SK-N-DZ (cell line): ENCODE measurements at regions not wholly inside any gene's neighbourhood (a gene's known extent, or its start where the extent isn't known, plus 50 kb on each side); places are given as distances from the start of the nearest gene placed in this dataset.
"Not testable (repeated sequence)": the region's sequence is repeated elsewhere in the genome, so short reads cannot be mapped to it uniquely, and the experiment has no call there.

ENCODE experiments used
- DNase-seq: peaks from one replicate; pipeline ENCODE4 v3.0.0-alpha.2; 2015; ENCODE audit warnings: low spot score

- no peak for DNase-seq
Measured at GRCh38 chr2:234409590-234409989, 87.3 kb downstream of the ARL4C start.

DNA sequence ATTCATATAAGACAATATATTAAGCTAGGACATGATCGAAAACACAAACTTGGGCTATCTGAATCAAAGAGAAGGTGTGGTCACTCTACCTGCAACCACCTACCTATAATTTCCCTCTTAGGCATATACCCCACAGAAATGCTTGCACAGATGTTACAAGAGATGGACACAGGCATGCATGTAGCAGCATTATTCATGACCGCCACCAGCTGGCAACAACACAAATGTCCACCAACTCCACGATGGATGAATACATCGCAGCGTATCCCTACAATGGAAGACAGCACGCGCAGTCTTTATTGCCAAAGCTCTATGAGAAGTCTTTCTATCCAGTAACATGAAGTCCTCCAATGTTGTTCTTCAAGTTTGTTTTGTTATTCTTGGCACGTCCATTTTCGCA, 90.8 kb downstream of the ARL4C start:
- DNase-seq = peak; percentile 22

GRCh38 chr2:234405462-234405861, 91.4 kb downstream of the ARL4C start:
- no peak for DNase-seq

- DNase-seq = no peak
Measured at GRCh38 chr2:234404957-234405356, 91.9 kb downstream of the ARL4C start.

DNA sequence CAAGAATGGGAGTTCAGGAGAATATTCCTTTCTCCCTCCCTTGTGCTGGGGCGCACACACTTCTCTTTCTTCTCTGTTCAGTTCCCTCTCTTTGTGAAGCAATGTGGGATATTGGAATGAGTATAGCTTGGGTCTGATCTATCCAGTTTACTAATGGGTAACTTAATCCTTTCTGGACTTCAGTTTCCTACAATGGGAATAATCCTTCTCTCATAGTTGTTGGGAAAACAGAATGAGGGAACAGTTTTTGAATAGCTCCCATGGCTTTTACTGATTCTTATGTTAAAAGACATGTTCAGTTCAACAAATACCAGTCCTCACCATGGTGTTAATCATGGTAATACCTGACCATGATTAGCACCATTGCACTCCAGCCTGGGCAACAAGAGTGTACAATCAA, 93.1 kb downstream of the ARL4C start:
- DNase-seq = no peak

- no peak for DNase-seq
Measured at GRCh38 chr2:234403074-234403473, 93.8 kb downstream of the ARL4C start.

DNA sequence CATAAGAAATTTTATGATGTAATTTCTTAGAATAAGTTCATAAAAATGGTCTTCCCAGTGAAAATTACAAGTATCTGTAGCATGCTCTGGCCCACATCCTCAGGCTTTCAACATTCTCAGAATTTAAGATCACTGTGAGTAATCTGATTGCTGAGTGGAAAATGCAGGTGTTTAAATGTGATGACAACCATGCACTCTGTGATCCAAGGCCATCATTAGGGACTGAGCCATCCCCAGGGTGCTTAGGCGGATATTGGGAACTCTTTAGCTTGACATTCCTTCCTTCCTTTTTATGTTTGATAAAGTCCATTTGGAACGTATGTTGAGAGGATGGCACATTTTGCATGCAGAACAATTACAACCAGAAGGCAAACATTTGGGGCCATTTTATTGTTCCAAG, 95.5 kb downstream of the ARL4C start:
- no peak for DNase-seq

GRCh38 chr2:234399451-234400246, 97.2 kb downstream of the ARL4C start:
- no peak for DNase-seq

- DNase-seq = no peak
Measured at GRCh38 chr2:234398531-234398930, 98.3 kb downstream of the ARL4C start.

GRCh38 chr2:234395891-234396420, 100.9 kb downstream of the ARL4C start:
- peak; percentile 63 for DNase-seq

- DNase-seq = no peak
Measured at GRCh38 chr2:234394450-234394849, 102.4 kb downstream of the ARL4C start.

- DNase-seq = no peak
Measured at GRCh38 chr2:234393354-234393753, 103.5 kb downstream of the ARL4C start.

- DNase-seq = no peak
Measured at GRCh38 chr2:234392041-234392615, 104.8 kb downstream of the ARL4C start.

DNA sequence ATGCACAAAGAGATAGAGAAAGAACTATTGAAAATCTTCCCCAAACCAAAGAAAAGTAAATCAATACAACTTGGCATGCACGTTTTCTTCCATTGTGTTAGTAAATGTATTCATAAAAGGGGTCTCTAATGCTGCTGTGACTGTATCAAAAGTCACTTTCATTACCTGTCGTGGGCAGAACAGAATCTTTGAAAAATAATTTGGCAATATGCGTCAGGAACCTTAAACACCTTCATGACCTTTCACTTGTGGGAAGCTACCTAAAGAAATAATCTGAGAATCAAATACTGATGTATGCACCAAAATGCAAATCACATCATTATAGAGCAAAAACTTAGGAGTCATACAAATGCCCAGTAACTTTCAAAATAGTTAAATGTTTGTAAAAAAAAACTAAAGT, 105.3 kb downstream of the ARL4C start:
- DNase-seq = no peak

DNA sequence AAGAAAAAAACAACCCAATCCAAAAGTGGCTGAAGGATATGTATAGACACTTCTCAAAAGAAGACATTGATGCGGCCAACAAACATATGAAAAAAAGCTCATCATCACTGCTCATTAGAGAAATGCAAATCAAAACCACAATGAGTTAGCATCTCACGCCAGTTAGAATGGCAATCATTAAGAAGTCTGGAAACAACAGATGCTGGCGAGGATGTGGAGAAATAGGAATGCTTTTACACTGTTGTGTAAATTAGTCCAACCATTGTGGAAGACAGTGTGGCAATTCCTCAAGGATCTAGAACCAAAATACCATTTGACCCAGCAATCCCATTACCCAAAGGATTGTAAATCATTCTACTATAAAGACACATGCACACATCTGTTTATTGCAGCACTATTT, 107.2 kb downstream of the ARL4C start:
- not testable (repeated sequence) for DNase-seq

DNA sequence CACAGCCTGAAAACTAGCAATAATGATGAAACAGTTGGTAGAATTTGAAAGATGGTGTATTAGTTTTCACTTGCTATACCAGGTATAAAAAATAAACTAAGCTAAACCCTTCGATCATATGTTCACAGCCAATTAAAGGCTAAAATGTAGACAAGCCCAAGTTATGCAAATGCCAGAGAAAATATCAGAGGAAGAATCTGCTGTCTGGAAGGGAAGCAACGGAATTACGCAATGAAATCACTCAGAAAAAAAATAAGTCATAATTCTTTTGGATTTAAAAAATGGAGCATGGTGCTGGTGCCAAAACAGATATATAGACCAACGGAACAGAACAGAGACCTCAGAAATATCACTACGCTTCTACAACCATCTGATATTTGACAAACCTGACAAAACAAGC, 108.3 kb downstream of the ARL4C start:
- no peak for DNase-seq

- no peak for DNase-seq
Measured at GRCh38 chr2:234386971-234387370, 109.9 kb downstream of the ARL4C start.

- DNase-seq = no peak
Measured at GRCh38 chr2:234382131-234382530, 114.8 kb downstream of the ARL4C start.

GRCh38 chr2:234378958-234379357, 117.9 kb downstream of the ARL4C start:
- DNase-seq = not testable (repeated sequence)

DNA sequence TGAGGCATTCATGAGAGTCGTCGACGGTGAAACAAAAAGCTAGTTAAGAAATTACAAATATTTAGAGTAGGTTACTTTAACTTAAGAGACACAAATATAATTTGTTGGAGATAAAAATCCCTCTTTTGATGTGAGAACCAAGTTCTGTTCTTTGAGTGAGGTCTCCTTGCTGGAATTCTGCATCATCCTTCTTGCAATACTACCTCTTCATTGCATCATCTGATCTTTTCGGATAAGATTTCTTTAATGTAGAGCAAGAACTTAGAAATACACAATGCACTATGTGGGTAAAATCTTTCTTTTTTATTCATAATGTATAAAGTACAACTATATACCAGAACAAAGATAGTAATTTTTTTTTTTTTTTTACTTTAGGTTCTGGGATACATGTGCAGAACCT, 118.4 kb downstream of the ARL4C start:
- no peak for DNase-seq

GRCh38 chr2:234377761-234378391, 119.0 kb downstream of the ARL4C start:
- no peak for DNase-seq

GRCh38 chr2:234376229-234376628, 120.7 kb downstream of the ARL4C start:
- DNase-seq = no peak
